Endothelial cell of umbilical vein (primary cell): ENCODE measurements at regions not wholly inside any gene's neighbourhood (a gene's known extent, or its start where the extent isn't known, plus 50 kb on each side); places are given as distances from the start of the nearest gene placed in this dataset.
"Not testable (repeated sequence)": the region's sequence is repeated elsewhere in the genome, so short reads cannot be mapped to it uniquely, and the experiment has no call there.

ENCODE experiments used
- CTCF ChIP-seq, 2 donors: IDR thresholded peaks; 1 replicate in 1 of 2; 2 replicates in 1 of 2; pipeline ENCODE4 v1.5.1; 2011; ENCODE audit warnings: low read length in 2 of 2, mild to moderate bottlenecking in 2 of 2, moderate library complexity in 2 of 2, control low read depth in 1 of 2, inconsistent platforms in 1 of 2, low read depth in 1 of 2; ENCODE audit not compliant: insufficient read depth in 1 of 2; ENCODE audit errors: extremely low read depth in 1 of 2
- EZH2 ChIP-seq: IDR thresholded peaks from 2 replicates; pipeline ENCODE4 v1.6.1; 2012; ENCODE audit warnings: borderline replicate concordance, low read depth, mild to moderate bottlenecking, moderate library complexity, low read length, inconsistent platforms; ENCODE audit not compliant: severe bottlenecking
- JUN ChIP-seq: IDR thresholded peaks from 2 replicates; pipeline ENCODE4 v1.6.1; 2011; ENCODE audit warnings: borderline replicate concordance, low read depth; ENCODE audit not compliant: insufficient read length, insufficient read depth
- POLR2A ChIP-seq: IDR thresholded peaks from 2 replicates; pipeline ENCODE4 v1.6.1; 2012; ENCODE audit warnings: low read depth, mild to moderate bottlenecking, control low read depth, low read length

DNA sequence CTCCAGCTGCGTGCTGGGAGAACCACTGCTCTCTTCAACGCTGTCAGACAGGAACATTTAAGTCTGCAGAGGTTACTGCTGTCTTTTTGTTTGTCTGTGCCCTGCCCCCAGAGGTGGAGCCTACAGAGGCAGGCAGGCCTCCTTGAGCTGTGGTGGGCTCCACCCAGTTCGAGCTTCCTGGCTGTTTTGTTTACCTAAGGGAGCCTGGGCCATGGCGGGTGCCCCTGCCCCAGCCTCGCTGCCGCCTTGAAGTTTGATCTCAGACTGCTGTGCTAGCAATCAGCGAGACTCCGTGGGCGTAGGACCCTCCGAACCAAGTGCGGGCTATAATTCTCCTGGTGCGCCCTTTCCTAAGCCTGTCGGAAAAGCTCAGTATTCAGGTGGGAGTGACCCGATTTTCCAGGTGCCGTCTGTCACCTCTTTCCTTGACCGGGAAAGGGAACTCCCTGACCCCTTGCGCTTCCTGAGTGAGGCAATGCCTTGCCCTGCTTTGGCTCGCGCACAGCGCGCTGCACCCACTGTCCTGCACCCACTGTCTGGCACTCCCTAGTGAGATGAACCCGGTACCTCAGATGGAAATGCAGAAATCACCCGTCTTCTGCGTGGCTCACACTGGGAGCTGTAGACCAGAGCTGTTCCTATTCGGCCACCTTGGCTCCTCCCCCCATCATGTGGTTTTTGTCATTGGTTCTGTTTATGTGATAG, 130.0 kb downstream of the LEPR start:
- TF ChIP-seq EZH2; POLR2A; JUN; CTCF (IDR thresholded peaks at IDR 0.05; ENCODE audit: extremely low read depth in 1 of 2, insufficient read depth in 1 of 2, low read depth in 1 of 2, low read length in 2 of 2): not testable (repeated sequence)
